Choroid plexus epithelial cell (primary cell): ENCODE measurements at regions not wholly inside any gene's neighbourhood (a gene's known extent, or its start where the extent isn't known, plus 50 kb on each side); places are given as distances from the start of the nearest gene placed in this dataset.
"Not testable (repeated sequence)": the region's sequence is repeated elsewhere in the genome, so short reads cannot be mapped to it uniquely, and the experiment has no call there.

ENCODE experiments used
- DNase-seq: peaks from one replicate; pipeline ENCODE4 v3.0.0-alpha.2; 2010; ENCODE audit warnings: low read depth
- H3K4me3 ChIP-seq: 2 replicates; pipeline ENCODE4 v1.5.1; 2011; ENCODE audit warnings: low read depth, mild to moderate bottlenecking, control low read depth, low read length, moderate library complexity
- TF ChIP-seq, protein P1 (sequence below): conservative IDR thresholded peaks from 2 replicates; pipeline ENCODE4 v1.5.1; 2011; ENCODE audit warnings: low read depth, mild to moderate bottlenecking, control low read depth, inconsistent platforms, low read length, moderate library complexity

DNA sequence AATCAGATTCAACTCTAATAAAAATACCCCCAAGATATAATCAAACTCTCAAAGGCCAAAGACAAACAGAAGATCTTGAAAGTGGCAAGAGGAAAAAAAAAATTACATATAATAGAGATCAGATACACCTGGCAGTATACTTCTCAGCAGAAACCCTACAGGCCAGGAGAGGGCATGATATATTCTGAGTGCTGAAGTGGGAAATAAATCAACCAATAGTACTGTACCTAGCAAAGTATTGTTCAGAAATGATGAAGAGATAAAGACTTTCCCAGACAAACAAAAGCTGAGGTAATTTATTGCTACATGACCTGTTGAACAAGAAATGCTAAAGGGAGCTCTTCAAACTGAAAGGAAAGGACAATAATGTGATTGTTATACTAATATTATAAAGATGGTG, 291.9 kb downstream of the SH2D4B start:
- TF ChIP-seq, protein P1, sequence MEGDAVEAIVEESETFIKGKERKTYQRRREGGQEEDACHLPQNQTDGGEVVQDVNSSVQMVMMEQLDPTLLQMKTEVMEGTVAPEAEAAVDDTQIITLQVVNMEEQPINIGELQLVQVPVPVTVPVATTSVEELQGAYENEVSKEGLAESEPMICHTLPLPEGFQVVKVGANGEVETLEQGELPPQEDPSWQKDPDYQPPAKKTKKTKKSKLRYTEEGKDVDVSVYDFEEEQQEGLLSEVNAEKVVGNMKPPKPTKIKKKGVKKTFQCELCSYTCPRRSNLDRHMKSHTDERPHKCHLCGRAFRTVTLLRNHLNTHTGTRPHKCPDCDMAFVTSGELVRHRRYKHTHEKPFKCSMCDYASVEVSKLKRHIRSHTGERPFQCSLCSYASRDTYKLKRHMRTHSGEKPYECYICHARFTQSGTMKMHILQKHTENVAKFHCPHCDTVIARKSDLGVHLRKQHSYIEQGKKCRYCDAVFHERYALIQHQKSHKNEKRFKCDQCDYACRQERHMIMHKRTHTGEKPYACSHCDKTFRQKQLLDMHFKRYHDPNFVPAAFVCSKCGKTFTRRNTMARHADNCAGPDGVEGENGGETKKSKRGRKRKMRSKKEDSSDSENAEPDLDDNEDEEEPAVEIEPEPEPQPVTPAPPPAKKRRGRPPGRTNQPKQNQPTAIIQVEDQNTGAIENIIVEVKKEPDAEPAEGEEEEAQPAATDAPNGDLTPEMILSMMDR, result no peak
- DNase-seq, result no peak
- no peak overlapping the region for H3K4me3 ChIP-seq

DNA sequence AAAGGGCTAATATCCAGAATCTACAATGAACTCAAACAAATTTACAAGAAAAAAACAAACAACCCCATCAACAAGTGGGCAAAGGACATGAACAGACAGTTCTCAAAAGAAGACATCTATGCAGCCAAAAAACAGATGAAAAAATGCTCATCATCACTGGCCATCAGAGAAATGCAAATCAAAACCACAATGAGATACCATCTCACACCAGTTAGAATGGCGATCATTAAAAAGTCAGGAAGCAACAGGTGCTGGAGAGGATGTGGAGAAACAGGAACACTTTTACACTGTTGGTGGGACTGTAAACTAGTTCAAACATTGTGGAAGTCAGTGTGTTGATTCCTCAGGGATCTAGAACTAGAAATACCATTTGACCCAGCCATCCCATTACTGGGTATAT, 295.0 kb downstream of the SH2D4B start:
- not testable (repeated sequence) for H3K4me3 ChIP-seq, DNase-seq

DNA sequence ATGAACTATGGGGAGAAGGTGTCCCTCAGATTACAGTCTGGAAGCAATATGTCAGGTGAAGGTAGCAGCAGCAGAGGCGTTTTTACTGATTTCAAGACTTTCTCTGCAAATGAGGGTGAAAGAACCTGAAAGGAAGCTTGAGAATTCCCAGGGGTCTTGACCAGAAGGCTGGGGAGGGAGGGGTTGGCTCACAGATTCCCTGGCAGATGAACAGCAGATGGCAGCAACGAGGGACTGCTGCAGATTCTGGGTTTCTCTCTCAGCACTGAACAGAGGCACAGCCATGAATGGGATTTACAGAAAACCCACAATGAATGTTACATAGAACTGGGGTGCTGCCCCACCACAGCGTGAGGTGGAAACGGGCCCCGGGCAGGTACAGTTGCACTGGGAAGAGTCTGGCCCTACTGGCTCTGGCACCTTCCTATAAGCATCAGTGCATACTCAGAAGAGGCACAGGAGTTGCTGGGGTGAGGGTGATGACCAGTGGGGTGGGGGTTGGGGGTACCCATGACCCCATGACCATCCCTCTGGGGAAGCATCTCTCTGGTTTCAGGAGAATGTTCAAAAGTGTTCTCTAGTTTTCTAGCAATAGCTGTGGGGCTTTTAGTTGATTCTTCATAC, 317.8 kb downstream of the SH2D4B start:
- DNase-seq, result peak; percentile 1
- no peak overlapping the region for H3K4me3 ChIP-seq
- TF ChIP-seq, protein P1, result peak; percentile 7

DNA sequence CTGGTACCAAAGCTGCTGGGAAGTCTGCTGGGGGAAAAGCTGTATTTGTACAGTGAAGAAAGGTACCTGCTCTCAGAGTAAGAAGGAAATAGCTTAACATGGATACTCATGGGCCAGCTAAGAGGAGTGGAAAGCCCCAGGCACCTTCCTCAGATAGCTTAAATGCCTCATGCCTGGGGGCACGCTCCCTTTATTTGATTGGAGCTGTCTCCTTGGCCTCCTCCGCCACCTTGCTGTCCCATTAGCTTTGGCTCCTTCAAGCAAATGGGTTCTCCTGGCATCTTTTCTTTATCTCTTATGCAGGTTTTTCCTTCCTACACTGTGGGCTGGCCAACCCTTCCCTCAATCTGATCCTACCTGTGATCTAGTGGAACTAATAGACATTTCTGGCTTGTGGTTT, 318.5 kb downstream of the SH2D4B start:
- no peak for DNase-seq
- no peak overlapping the region for H3K4me3 ChIP-seq
- TF ChIP-seq, protein P1, result no peak

DNA sequence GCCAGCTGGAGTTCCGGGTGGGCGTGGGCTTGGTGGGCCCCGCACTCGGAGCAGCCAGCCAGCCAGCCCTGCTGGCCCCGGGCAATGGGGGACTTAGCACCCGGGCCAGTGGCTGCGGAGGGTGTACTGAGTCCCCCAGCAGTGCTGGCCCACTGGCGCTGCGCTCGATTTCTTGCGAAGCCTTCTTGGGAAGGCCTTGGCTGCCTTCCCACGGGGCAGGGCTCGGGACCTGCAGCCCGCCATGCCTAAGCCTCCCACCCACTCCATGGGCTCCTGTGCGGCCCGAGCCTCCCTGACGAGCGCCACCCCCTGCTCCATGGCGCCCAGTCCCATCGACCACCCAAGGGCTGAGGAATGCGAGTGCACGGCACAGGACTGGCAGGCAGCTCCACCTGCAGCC, 321.6 kb downstream of the SH2D4B start:
- DNase-seq, H3K4me3 ChIP-seq: not testable (repeated sequence)

DNA sequence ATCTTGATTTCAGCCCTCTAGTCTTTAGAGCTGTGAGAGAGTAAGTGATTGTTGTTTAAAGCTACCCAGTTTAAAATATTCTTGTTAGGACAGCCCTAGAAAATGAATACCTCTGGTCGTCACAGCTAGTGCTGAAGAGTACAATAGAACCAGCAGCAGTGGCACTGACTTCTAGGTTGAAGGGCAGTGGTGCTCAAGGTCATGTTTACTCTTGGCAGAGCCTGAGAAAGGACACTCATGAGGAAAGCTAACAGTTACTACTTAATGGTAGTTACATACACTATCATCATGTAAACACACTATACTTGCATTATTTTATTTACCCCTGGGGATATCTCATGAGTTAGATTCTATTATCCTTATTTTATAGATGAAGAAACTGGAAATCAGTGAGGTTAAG, 323.0 kb downstream of the SH2D4B start:
- TF ChIP-seq, protein P1, result no peak
- no peak for DNase-seq
- no peak overlapping the region for H3K4me3 ChIP-seq

DNA sequence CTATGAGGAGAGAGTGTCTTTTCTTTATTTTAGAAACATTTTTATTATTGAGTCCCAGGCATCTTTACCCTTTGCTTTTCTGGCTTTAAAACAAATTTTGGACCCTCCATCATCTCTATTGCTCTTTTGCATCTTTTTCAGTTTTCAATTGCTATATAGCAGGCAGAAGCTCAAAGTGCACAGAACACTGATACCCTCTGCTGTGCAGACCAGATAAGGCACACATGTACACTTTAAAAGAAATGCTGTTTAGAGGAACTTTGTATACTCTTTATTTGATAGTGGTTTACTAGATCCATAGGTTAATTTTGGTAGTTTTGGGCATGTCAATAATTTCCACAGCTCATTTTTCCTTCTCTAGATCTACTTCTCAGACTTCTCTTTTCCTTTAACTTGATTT, 324.2 kb downstream of the SH2D4B start:
- TF ChIP-seq, protein P1, result no peak
- DNase-seq, result no peak

DNA sequence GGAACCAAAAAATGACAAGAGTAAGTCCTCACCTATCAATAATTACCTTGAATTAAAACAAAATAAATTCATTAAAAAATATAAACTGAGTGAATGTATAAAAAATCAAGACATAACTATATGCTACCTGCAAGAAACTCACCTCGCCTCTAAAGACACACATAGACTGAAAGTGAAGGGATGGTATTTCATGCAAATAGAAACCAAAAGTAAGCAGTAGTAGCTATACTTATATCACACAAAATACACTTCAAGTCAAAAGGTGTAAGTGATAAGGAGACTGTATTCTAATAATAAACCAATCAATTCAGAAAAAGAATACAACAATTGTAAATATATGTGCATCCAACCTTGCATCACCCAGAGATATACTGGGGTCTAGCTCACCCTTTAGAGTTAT, 332.6 kb downstream of the SH2D4B start:
- no peak overlapping the region for H3K4me3 ChIP-seq
- no peak for DNase-seq
- TF ChIP-seq, protein P1, result no peak

More for the DNA sequence above, 324.2 kb downstream of the SH2D4B start:
- H3K4me3 ChIP-seq, result no peak overlapping the region
